AG04450 (cell line): ENCODE measurements at regions not wholly inside any gene's neighbourhood (a gene's known extent, or its start where the extent isn't known, plus 50 kb on each side); places are given as distances from the start of the nearest gene placed in this dataset.

Experiments used
- CTCF ChIA-PET: fragments of 300-600, 350-600 bp; formaldehyde crosslinking; extraction: SDS; loops from one replicate; lab custom pipeline; 2022; ENCODE audit warnings: antibody characterized with exemption, inconsistent platforms; lab: Charles Lee
- POLR2A ChIA-PET: fragments of 350-600 bp; formaldehyde crosslinking; extraction: SDS; loops from one replicate; lab custom pipeline; 2021; ENCODE audit warnings: antibody characterized with exemption, inconsistent platforms; lab: Yijun Ruan, JAX
- DNase-seq: peaks from one replicate; pipeline ENCODE4 v3.0.0-alpha.2; 2011; ENCODE audit warnings: low read depth, low spot score
- H3K27ac ChIP-seq: one replicate; pipeline ENCODE4 v1.5.1; 2012; ENCODE audit warnings: low read depth, low read length, control low read depth
- H3K27me3 ChIP-seq: one replicate; pipeline ENCODE4 v1.6.0; 2012; ENCODE audit warnings: low read length; ENCODE audit not compliant: control insufficient read depth, insufficient read depth
- H3K4me3 ChIP-seq: 2 replicates; pipeline ENCODE4 v1.5.1; 2011; ENCODE audit warnings: mild to moderate bottlenecking, low read depth, low read length, control low read depth
- H3K9me3 ChIP-seq: 2 replicates; pipeline ENCODE4 v1.5.1; 2012; ENCODE audit warnings: low read length; ENCODE audit not compliant: control insufficient read depth, insufficient read depth
- TF ChIP-seq, protein P1 (sequence below): IDR thresholded peaks from 2 replicates; pipeline ENCODE4 v1.5.1; 2011; ENCODE audit warnings: low read depth, low read length, control low read depth, inconsistent platforms

DNA sequence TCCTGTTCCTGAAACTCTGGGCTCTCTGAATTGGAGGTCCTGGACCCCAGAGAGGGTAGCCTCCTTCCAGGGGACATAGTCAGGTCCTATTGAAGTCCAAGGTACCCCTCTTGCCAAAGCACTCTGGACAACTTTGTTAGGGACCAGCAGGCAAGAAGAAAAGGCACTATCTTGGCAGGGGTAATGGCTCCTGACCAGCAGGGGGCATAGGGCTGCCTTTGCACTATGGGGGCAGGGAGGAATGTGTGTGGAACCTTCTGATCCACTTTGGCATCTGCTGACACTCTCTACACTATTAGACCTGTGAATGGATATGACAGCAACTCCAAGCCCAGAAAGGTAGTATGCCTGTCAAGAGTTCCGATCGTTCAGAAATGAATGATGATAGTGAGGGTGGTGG lies 179.0 kb upstream of the CD180 start:
- H3K4me3 ChIP-seq: no peak overlapping the region
- ChIA-PET CTCF (no interaction called here), POLR2A (no interaction called here)
- no peak overlapping the region for H3K27ac ChIP-seq
- DNase-seq: no peak
- H3K27me3 ChIP-seq: peaks cover 3% of the 10 kb centered on the region
- no peaks in the 10 kb centered on the region for H3K9me3 ChIP-seq
- TF ChIP-seq, protein P1, sequence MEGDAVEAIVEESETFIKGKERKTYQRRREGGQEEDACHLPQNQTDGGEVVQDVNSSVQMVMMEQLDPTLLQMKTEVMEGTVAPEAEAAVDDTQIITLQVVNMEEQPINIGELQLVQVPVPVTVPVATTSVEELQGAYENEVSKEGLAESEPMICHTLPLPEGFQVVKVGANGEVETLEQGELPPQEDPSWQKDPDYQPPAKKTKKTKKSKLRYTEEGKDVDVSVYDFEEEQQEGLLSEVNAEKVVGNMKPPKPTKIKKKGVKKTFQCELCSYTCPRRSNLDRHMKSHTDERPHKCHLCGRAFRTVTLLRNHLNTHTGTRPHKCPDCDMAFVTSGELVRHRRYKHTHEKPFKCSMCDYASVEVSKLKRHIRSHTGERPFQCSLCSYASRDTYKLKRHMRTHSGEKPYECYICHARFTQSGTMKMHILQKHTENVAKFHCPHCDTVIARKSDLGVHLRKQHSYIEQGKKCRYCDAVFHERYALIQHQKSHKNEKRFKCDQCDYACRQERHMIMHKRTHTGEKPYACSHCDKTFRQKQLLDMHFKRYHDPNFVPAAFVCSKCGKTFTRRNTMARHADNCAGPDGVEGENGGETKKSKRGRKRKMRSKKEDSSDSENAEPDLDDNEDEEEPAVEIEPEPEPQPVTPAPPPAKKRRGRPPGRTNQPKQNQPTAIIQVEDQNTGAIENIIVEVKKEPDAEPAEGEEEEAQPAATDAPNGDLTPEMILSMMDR: 0 out of 2 replicates have a peak, but pooled peaks have one; percentile 6

- TF ChIP-seq, protein P1: no peak
- no peaks in the 10 kb centered on the region for H3K9me3 ChIP-seq
- POLR2A ChIA-PET: no interaction called here
- DNase-seq: no peak
- H3K27ac ChIP-seq: no peak overlapping the region
- no peak overlapping the region for H3K4me3 ChIP-seq
- H3K27me3 ChIP-seq: peaks cover 3% of the 10 kb centered on the region
- CTCF ChIA-PET: no interaction called here
These were observed 177.8 kb upstream of the CD180 start for GRCh38 chr5:67374378-67374777.

GRCh38 chr5:67373518-67373917 lies 176.9 kb upstream of the CD180 start:
- H3K27me3 ChIP-seq: peaks cover 3% of the 10 kb centered on the region
- ChIA-PET CTCF (no interaction called here), POLR2A (no interaction called here)

GRCh38 chr5:67372887-67373286 lies 176.3 kb upstream of the CD180 start:
- TF ChIP-seq, protein P1: no peak
- no peak for DNase-seq
- Histone ChIP-seq H3K27ac (no peak overlapping the region), H3K27me3 (peaks cover 3% of the 10 kb centered on the region), H3K9me3 (no peaks in the 10 kb centered on the region), H3K4me3 (no peak overlapping the region)
- POLR2A ChIA-PET: no interaction called here
- CTCF ChIA-PET: no interaction called here

More at GRCh38 chr5:67373518-67373917, 176.9 kb upstream of the CD180 start:
- Histone ChIP-seq H3K9me3 (no peaks in the 10 kb centered on the region), H3K4me3 (no peak overlapping the region), H3K27ac (no peak overlapping the region)
- DNase-seq: no peak
- TF ChIP-seq, protein P1: no peak

DNA sequence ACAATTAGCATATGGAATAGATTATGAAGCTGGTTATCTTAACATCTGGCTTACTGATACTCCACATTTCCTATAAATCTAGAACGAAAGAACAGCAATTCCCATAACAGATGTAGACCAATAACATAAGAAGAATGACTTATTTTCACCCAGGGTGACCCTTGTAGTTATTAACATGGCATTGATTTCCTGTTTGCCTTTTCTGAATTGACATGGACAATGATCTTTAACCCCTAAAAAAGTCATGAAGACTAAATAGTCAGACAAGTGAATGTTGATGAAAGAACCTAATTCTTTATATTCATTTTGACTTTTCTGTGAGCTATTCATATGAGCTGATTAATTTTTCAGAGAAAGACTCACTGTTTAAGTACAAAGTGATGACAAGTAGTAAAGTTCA lies 175.3 kb upstream of the CD180 start:
- Histone ChIP-seq H3K27me3 (peaks cover 3% of the 10 kb centered on the region), H3K27ac (no peak overlapping the region), H3K9me3 (no peaks in the 10 kb centered on the region), H3K4me3 (no peak overlapping the region)
- no peak for DNase-seq
- CTCF ChIA-PET: no interaction called here
- TF ChIP-seq, protein P1: no peak
- POLR2A ChIA-PET: no interaction called here
